Renal pelvis (tissue), 1 donor: ENCODE measurements at regions not wholly inside any gene's neighbourhood (a gene's known extent, or its start where the extent isn't known, plus 50 kb on each side); places are given as distances from the start of the nearest gene placed in this dataset.
"Not testable (repeated sequence)": the region's sequence is repeated elsewhere in the genome, so short reads cannot be mapped to it uniquely, and the experiment has no call there.

Source experiments
- DNase-seq: peaks from one replicate; pipeline ENCODE4 v3.0.0-alpha.2; 2013

GRCh38 chr18:10248738-10249137, 205.7 kb upstream of the APCDD1 start:
- DNase-seq: no peak

- no peak for DNase-seq
Observed at GRCh38 chr18:10249270-10249669, 205.2 kb upstream of the APCDD1 start.

GRCh38 chr18:10249801-10250200, 204.6 kb upstream of the APCDD1 start:
- DNase-seq: no peak

GRCh38 chr18:10252494-10252893, 201.9 kb upstream of the APCDD1 start:
- DNase-seq: no peak

- no peak for DNase-seq
Observed at GRCh38 chr18:10252952-10253705, 201.3 kb upstream of the APCDD1 start.

GRCh38 chr18:10256276-10256675, 198.2 kb upstream of the APCDD1 start:
- not testable (repeated sequence) for DNase-seq

GRCh38 chr18:10258836-10259474, 195.5 kb upstream of the APCDD1 start:
- DNase-seq: peak; percentile 48

GRCh38 chr18:10259901-10260300, 194.5 kb upstream of the APCDD1 start:
- no peak for DNase-seq

GRCh38 chr18:10261344-10262276, 192.8 kb upstream of the APCDD1 start:
- DNase-seq: no peak

GRCh38 chr18:10262566-10262965, 191.9 kb upstream of the APCDD1 start:
- DNase-seq: no peak

- no peak for DNase-seq
Observed at GRCh38 chr18:10264260-10264659, 190.2 kb upstream of the APCDD1 start.

GRCh38 chr18:10265560-10266333, 188.7 kb upstream of the APCDD1 start:
- DNase-seq: no peak

- DNase-seq: no peak
Observed at GRCh38 chr18:10266334-10266590, 188.2 kb upstream of the APCDD1 start.

GRCh38 chr18:10269261-10269660, 185.2 kb upstream of the APCDD1 start:
- DNase-seq: no peak

GRCh38 chr18:10270151-10270571, 184.3 kb upstream of the APCDD1 start:
- DNase-seq: no peak

GRCh38 chr18:10271481-10271880, 183.0 kb upstream of the APCDD1 start:
- no peak for DNase-seq

GRCh38 chr18:10274301-10274700, 180.1 kb upstream of the APCDD1 start:
- DNase-seq: no peak

- no peak for DNase-seq
Observed at GRCh38 chr18:10275486-10275885, 178.9 kb upstream of the APCDD1 start.

- no peak for DNase-seq
Observed at GRCh38 chr18:10278265-10278664, 176.2 kb upstream of the APCDD1 start.

GRCh38 chr18:10279471-10279870, 175.0 kb upstream of the APCDD1 start:
- no peak for DNase-seq

- DNase-seq: no peak
Observed at GRCh38 chr18:10279905-10280644, 174.4 kb upstream of the APCDD1 start.
